Stimulated activated CD4-positive, alpha-beta T cell treated with anti-CD3 and anti-CD28 coated beads, Interleukin-2, amount 100 ng/mL, for 4 hours (primary cell): ENCODE measurements at regions not wholly inside any gene's neighbourhood (a gene's known extent, or its start where the extent isn't known, plus 50 kb on each side); places are given as distances from the start of the nearest gene placed in this dataset.
"Not testable (repeated sequence)": the region's sequence is repeated elsewhere in the genome, so short reads cannot be mapped to it uniquely, and the experiment has no call there.

Experiments used
- DNase-seq: peaks from one replicate; pipeline ENCODE4 v3.0.0-alpha.2; 2020; ENCODE audit warnings: low read depth

GRCh38 chr6:2611092-2611491 lies 139.6 kb downstream of the MYLK4 start:
- no peak for DNase-seq

GRCh38 chr6:2608503-2608902 lies 142.2 kb downstream of the MYLK4 start:
- no peak for DNase-seq

GRCh38 chr6:2600363-2600762 lies 150.4 kb downstream of the MYLK4 start:
- no peak for DNase-seq

GRCh38 chr6:2599817-2600216 lies 150.9 kb downstream of the MYLK4 start:
- no peak for DNase-seq

- no peak for DNase-seq
Measured at GRCh38 chr6:2598867-2599266, 151.9 kb downstream of the MYLK4 start.

- DNase-seq, result no peak
Measured at GRCh38 chr6:2597991-2598390, 152.7 kb downstream of the MYLK4 start.

- DNase-seq, result not testable (repeated sequence)
Measured at GRCh38 chr6:2597457-2597856, 153.3 kb downstream of the MYLK4 start.

GRCh38 chr6:2596222-2596621 lies 154.5 kb downstream of the MYLK4 start:
- DNase-seq, result no peak

- DNase-seq, result no peak
Measured at GRCh38 chr6:2594868-2595267, 155.9 kb downstream of the MYLK4 start.

GRCh38 chr6:2593167-2593566 lies 157.6 kb downstream of the MYLK4 start:
- no peak for DNase-seq

GRCh38 chr6:2589171-2589661 lies 161.5 kb downstream of the MYLK4 start:
- DNase-seq, result no peak

- no peak for DNase-seq
Measured at GRCh38 chr6:2583459-2583858, 167.3 kb downstream of the MYLK4 start.

- DNase-seq, result no peak
Measured at GRCh38 chr6:2582268-2582667, 168.5 kb downstream of the MYLK4 start.

GRCh38 chr6:2581611-2582010 lies 169.1 kb downstream of the MYLK4 start:
- no peak for DNase-seq

- no peak for DNase-seq
Measured at GRCh38 chr6:2581011-2581410, 169.7 kb downstream of the MYLK4 start.

GRCh38 chr6:2579804-2580570 lies 170.7 kb downstream of the MYLK4 start:
- no peak for DNase-seq

GRCh38 chr6:2579241-2579761 lies 171.4 kb downstream of the MYLK4 start:
- no peak for DNase-seq

- no peak for DNase-seq
Measured at GRCh38 chr6:2578767-2579166, 172.0 kb downstream of the MYLK4 start.

- DNase-seq, result no peak
Measured at GRCh38 chr6:2576499-2576898, 174.2 kb downstream of the MYLK4 start.

GRCh38 chr6:2575236-2575635 lies 175.5 kb downstream of the MYLK4 start:
- DNase-seq, result no peak

GRCh38 chr6:2569420-2569819 lies 181.3 kb downstream of the MYLK4 start:
- DNase-seq, result not testable (repeated sequence)

GRCh38 chr6:2566048-2566447 lies 184.7 kb downstream of the MYLK4 start:
- no peak for DNase-seq

GRCh38 chr6:2565499-2565898 lies 185.2 kb downstream of the MYLK4 start:
- no peak for DNase-seq

- no peak for DNase-seq
Measured at GRCh38 chr6:2563635-2564034, 187.1 kb downstream of the MYLK4 start.
